ENCODE measurements at regions not wholly inside any gene's neighbourhood (a gene's known extent, or its start where the extent isn't known, plus 50 kb on each side); places are given as distances from the start of the nearest gene placed in this dataset.

DNA sequence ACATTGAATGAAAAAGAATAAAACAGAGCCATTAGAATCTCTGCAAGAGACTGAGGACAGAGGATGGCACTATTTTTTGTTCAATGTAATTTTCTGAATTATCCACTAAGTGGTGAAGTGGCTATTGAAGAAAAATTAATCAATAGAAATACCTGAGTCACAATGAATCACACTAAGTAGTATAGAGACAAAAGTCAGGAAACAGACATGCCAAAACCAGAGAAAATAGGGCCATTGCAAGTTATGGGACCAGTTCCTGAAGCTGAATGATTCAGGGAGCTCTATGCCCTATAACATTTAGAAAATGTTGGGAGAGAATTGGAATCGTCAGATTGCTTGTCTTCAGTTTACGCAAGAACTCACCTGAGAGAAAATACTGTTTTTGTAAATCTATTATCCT is 1103.2 kb upstream of the ALCAM start:
- TF ChIP-seq, protein P1, sequence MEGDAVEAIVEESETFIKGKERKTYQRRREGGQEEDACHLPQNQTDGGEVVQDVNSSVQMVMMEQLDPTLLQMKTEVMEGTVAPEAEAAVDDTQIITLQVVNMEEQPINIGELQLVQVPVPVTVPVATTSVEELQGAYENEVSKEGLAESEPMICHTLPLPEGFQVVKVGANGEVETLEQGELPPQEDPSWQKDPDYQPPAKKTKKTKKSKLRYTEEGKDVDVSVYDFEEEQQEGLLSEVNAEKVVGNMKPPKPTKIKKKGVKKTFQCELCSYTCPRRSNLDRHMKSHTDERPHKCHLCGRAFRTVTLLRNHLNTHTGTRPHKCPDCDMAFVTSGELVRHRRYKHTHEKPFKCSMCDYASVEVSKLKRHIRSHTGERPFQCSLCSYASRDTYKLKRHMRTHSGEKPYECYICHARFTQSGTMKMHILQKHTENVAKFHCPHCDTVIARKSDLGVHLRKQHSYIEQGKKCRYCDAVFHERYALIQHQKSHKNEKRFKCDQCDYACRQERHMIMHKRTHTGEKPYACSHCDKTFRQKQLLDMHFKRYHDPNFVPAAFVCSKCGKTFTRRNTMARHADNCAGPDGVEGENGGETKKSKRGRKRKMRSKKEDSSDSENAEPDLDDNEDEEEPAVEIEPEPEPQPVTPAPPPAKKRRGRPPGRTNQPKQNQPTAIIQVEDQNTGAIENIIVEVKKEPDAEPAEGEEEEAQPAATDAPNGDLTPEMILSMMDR (IDR thresholded peaks at IDR 0.05; ENCODE audit: poor library complexity): no peak
- no peak for TF ChIP-seq EZH2phosphoT487 (IDR thresholded peaks at IDR 0.05; ENCODE audit: low read depth, severe bottlenecking, unreplicated experiment)
- no peak for TF ChIP-seq EZH2 (IDR thresholded peaks at IDR 0.05; ENCODE audit: borderline replicate concordance)
